Loucy (cell line): ENCODE measurements at regions not wholly inside any gene's neighbourhood (a gene's known extent, or its start where the extent isn't known, plus 50 kb on each side); places are given as distances from the start of the nearest gene placed in this dataset.

Experiments
- EZH2phosphoT487 ChIP-seq: fragments of 200-600 bp; IDR thresholded peaks from 2 replicates; pipeline ENCODE4 v1.6.1; 2018; ENCODE audit warnings: antibody characterized with exemption, mild to moderate bottlenecking, moderate library complexity, borderline replicate concordance
- TF ChIP-seq, protein P1 (sequence below): fragments of 200-600 bp; sonication (generic); conservative IDR thresholded peaks from 2 replicates; pipeline ENCODE4 v1.5.1; 2014; ENCODE audit warnings: mild to moderate bottlenecking, antibody characterized with exemption, low read length

DNA sequence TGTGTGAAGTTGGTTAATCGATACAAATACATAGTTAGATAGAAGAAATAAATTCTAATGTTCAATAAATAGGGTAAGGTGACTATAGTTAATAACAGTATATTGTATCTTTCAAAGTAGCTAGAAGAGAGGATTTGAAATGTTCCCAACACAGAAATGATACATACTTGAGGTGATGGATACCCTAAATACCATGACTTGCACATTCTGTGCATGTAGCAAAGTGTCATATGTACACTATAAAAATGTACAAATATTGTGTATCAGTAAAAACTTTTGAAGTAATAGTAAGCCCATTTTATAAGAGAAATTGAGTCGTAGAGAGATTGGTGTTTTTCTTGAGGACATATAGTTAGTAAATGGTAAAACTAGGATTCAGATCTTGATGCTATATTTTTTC lies 56.4 kb upstream of the PGR start:
- TF ChIP-seq, protein P1, sequence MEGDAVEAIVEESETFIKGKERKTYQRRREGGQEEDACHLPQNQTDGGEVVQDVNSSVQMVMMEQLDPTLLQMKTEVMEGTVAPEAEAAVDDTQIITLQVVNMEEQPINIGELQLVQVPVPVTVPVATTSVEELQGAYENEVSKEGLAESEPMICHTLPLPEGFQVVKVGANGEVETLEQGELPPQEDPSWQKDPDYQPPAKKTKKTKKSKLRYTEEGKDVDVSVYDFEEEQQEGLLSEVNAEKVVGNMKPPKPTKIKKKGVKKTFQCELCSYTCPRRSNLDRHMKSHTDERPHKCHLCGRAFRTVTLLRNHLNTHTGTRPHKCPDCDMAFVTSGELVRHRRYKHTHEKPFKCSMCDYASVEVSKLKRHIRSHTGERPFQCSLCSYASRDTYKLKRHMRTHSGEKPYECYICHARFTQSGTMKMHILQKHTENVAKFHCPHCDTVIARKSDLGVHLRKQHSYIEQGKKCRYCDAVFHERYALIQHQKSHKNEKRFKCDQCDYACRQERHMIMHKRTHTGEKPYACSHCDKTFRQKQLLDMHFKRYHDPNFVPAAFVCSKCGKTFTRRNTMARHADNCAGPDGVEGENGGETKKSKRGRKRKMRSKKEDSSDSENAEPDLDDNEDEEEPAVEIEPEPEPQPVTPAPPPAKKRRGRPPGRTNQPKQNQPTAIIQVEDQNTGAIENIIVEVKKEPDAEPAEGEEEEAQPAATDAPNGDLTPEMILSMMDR: no peak
- TF ChIP-seq EZH2phosphoT487: no peak
